HCT116 (cell line): ENCODE measurements at regions not wholly inside any gene's neighbourhood (a gene's known extent, or its start where the extent isn't known, plus 50 kb on each side); places are given as distances from the start of the nearest gene placed in this dataset.

ENCODE experiments used
- ATAC-seq: fragments of 200-7000 bp; cut with Tn5 transposase; 2 replicates; pipeline ENCODE4 v1.9.1; 2020; ENCODE audit warnings: mild to moderate bottlenecking, moderate library complexity
- BruUV-seq: library from RNA; stranded (reverse); fragments of 400-500 nt; replicated peaks from 2 replicates; lab custom pipeline; 2021; lab: Mats Ljungman, UMichigan
- CTCF ChIA-PET: fragments of 300-600 bp; sonication (Branson Sonifier 250); formaldehyde crosslinking; loops from one replicate; lab custom pipeline; 2021; ENCODE audit warnings: antibody characterized with exemption; lab: Charles Lee
- POLR2A ChIA-PET: fragments of 300-600, 350-600 bp; sonication (Branson Sonifier 250); formaldehyde crosslinking; loops from one replicate; lab custom pipeline; 2021; ENCODE audit warnings: antibody characterized with exemption; lab: Charles Lee
- RAD21 ChIA-PET, 2 experiments: fragments of 300-600 bp; sonication (Branson Sonifier 250); formaldehyde crosslinking; loops; one replicate each; lab custom pipeline; 2023; ENCODE audit warnings: low total read pairs in 2 of 2; ENCODE audit not compliant: uncharacterized antibody in 2 of 2, unreplicated experiment in 2 of 2, low non-redundant PET in 1 of 2; lab: Charles Lee
- DNase-seq: peaks from one replicate; pipeline ENCODE4 v3.0.0-alpha.2; 2010; ENCODE audit warnings: low read depth, low spot score
- H2AFZ ChIP-seq: fragments of 200-600 bp; shearing (Covaris generic), sonication (generic); 2 replicates; pipeline ENCODE4 v1.6.1; 2017; ENCODE audit warnings: low read depth, mixed run types, mixed read lengths, antibody characterized with exemption, low read length; ENCODE audit not compliant: poor library complexity, severe bottlenecking
- H3K27ac ChIP-seq: 2 replicates; pipeline ENCODE4 v1.5.1; 2012; ENCODE audit warnings: low read depth, low read length
- H3K27me3 ChIP-seq: fragments of 200-600 bp; sonication (generic); 2 replicates; pipeline ENCODE4 v1.6.1; 2016; ENCODE audit warnings: mixed run types, low read length, mixed read lengths; ENCODE audit not compliant: insufficient read depth
- H3K36me3 ChIP-seq, 2 experiments: fragments of 200-500 bp in 1 of 2; fragments of 200-600 bp in 1 of 2; sonication (Bioruptor generic) in 1 of 2; sonication (generic) in 1 of 2; 2 replicates each; pipeline versions ENCODE4 v1.5.1 to v1.6.1; 2014 to 2016; ENCODE audit warnings: low read length in 2 of 2, inconsistent platforms in 1 of 2, mixed read lengths in 1 of 2, mixed run types in 1 of 2; ENCODE audit not compliant: insufficient read depth in 2 of 2, control insufficient read depth in 1 of 2
- H3K4me1 ChIP-seq, 2 experiments: fragments of 200-600 bp in 1 of 2; sonication (generic) in 1 of 2; 2 replicates each; pipeline versions ENCODE4 v1.5.1 to v1.6.1; 2012 to 2017; ENCODE audit warnings: low read length in 2 of 2, inconsistent platforms in 1 of 2, mild to moderate bottlenecking in 1 of 2, mixed read lengths in 1 of 2, mixed run types in 1 of 2, moderate library complexity in 1 of 2; ENCODE audit not compliant: insufficient read depth in 2 of 2, control insufficient read depth in 1 of 2
- H3K4me2 ChIP-seq: fragments of 200-600 bp; sonication (generic); 2 replicates; pipeline ENCODE4 v1.6.1; 2017; ENCODE audit warnings: mixed run types, low read length, mixed read lengths
- H3K4me3 ChIP-seq, 2 experiments: fragments of 200-600 bp in 1 of 2; sonication (generic) in 1 of 2; replicated peaks in 1 of 2; 2 replicates each; pipeline ENCODE4 v1.5.1; 2011 to 2016; ENCODE audit warnings: low read length in 2 of 2, control low read depth in 1 of 2, low read depth in 1 of 2, mild to moderate bottlenecking in 1 of 2, mixed read lengths in 1 of 2, mixed run types in 1 of 2
- H3K79me2 ChIP-seq: fragments of 200-600 bp; sonication (generic); 2 replicates; pipeline ENCODE4 v1.6.1; 2017; ENCODE audit warnings: mild to moderate bottlenecking, mixed run types, low read length, moderate library complexity, mixed read lengths; ENCODE audit not compliant: insufficient read depth
- H3K9ac ChIP-seq: fragments of 200-600 bp; sonication (generic); 2 replicates; pipeline ENCODE4 v1.6.1; 2016; ENCODE audit warnings: low read length, mixed read lengths
- H3K9me2 ChIP-seq: fragments of 200-600 bp; sonication (generic), shearing (Covaris generic); 2 replicates; pipeline ENCODE4 v1.6.1; 2017; ENCODE audit warnings: mixed run types, mild to moderate bottlenecking, moderate library complexity; ENCODE audit not compliant: insufficient read depth
- H3K9me3 ChIP-seq, 2 experiments: fragments of 200-500 bp in 1 of 2; fragments of 200-600 bp in 1 of 2; sonication (Bioruptor generic) in 1 of 2; sonication (generic) in 1 of 2; 2 replicates each; pipeline ENCODE4 v1.6.1; 2014 to 2017; ENCODE audit warnings: low read length in 2 of 2, mixed read lengths in 2 of 2, inconsistent platforms in 1 of 2, low read depth in 1 of 2, mild to moderate bottlenecking in 1 of 2, mixed run types in 1 of 2, moderate library complexity in 1 of 2; ENCODE audit not compliant: control insufficient read depth in 1 of 2, insufficient read depth in 1 of 2
- H4K20me1 ChIP-seq: fragments of 200-600 bp; sonication (generic), shearing (Covaris generic); 2 replicates; pipeline ENCODE4 v1.6.1; 2017; ENCODE audit warnings: mixed run types, mild to moderate bottlenecking, moderate library complexity; ENCODE audit not compliant: insufficient read depth
- CBX3 ChIP-seq: IDR thresholded peaks from 2 replicates; pipeline ENCODE4 v1.6.1; 2012; ENCODE audit warnings: low read depth
- EGR1 ChIP-seq: IDR thresholded peaks from 2 replicates; pipeline ENCODE4 v1.6.1; 2012; ENCODE audit warnings: low read depth
- ELF1 ChIP-seq: IDR thresholded peaks from 2 replicates; pipeline ENCODE4 v1.6.1; 2012; ENCODE audit warnings: low read depth, borderline replicate concordance
- EZH2phosphoT487 ChIP-seq: fragments of 200-600 bp; IDR thresholded peaks from 2 replicates; pipeline ENCODE4 v1.6.1; 2018; ENCODE audit warnings: antibody characterized with exemption, borderline replicate concordance
- JUND ChIP-seq: IDR thresholded peaks from 2 replicates; pipeline ENCODE4 v1.6.1; 2012
- POLR2AphosphoS5 ChIP-seq: IDR thresholded peaks from 2 replicates; pipeline ENCODE4 v1.6.1; 2011; ENCODE audit warnings: mild to moderate bottlenecking, low read depth, low read length, moderate library complexity
- SIN3A ChIP-seq: IDR thresholded peaks from 2 replicates; pipeline ENCODE4 v1.6.1; 2012; ENCODE audit warnings: low read depth
- TCF7L2 ChIP-seq: IDR thresholded peaks from 2 replicates; pipeline ENCODE4 v1.7.0; 2011; ENCODE audit warnings: borderline replicate concordance, inconsistent platforms; ENCODE audit not compliant: insufficient read depth, insufficient read length; ENCODE audit errors: extremely low read depth
- YY1 ChIP-seq: IDR thresholded peaks from 2 replicates; pipeline ENCODE4 v1.6.1; 2011; ENCODE audit warnings: low read length, low read depth, moderate library complexity, mild to moderate bottlenecking; ENCODE audit not compliant: insufficient replicate concordance; ENCODE audit errors: extremely low read depth
- ZFX ChIP-seq: fragments of 450-650 bp; IDR thresholded peaks from 2 replicates; pipeline ENCODE4 v1.6.1; 2017
- intact Hi-C: fragments of 100-400 bp; cut with micrococcal nuclease; formaldehyde crosslinking; loops from 2 replicates; pipeline ENCODE4 v1.10.0; 2022
- TF ChIP-seq, protein P1 (sequence below): IDR thresholded peaks from 2 replicates; pipeline ENCODE4 v1.6.1; 2012
- TF ChIP-seq, protein P2 (sequence below): IDR thresholded peaks from 2 replicates; pipeline ENCODE4 v1.6.1; 2011; ENCODE audit warnings: mild to moderate bottlenecking, low read length, moderate library complexity; ENCODE audit not compliant: insufficient replicate concordance; ENCODE audit errors: extremely low read depth
- TF ChIP-seq, protein P3 (sequence below): IDR thresholded peaks from 2 replicates; pipeline ENCODE4 v1.6.1; 2012
- TF ChIP-seq, protein P4 (sequence below): IDR thresholded peaks from 2 replicates; pipeline ENCODE4 v1.6.1; 2012; ENCODE audit warnings: low read depth

DNA sequence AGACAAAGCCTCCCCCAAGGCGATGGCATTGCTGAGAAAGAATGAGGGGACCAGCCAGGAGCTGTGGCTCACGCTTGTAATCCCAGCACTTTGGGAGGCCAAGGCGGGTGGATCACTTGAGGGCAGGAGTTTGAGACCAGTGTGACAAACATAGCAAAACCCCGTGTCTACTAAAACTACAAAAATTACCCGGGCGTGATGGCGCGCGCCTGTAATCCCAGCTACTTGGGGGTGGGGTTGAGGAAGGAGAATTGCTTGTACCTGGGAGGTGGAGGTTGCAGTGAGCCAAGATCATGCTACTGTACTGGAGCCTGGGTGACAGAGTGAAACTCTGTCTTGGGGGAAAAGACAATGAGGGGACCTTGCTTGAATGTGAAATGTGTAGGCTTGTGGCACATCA lies 402.4 kb upstream of the C2CD4B start:
- ChIA-PET POLR2A (no interaction called here), RAD21 (no interaction called here), CTCF (no interaction called here)
- Histone ChIP-seq H3K9me3 (no peaks in the 10 kb centered on the region), H3K36me3 (no peaks in the 10 kb centered on the region), H3K9ac (no peak overlapping the region), H3K4me1 (peaks cover 0 to 3% of the 10 kb centered on the region in 2 experiments; a peak in 1 of 4 replicates), H3K9me2 (no peaks in the 10 kb centered on the region), H3K27me3 (no peaks in the 10 kb centered on the region), H3K4me3 (no peak overlapping the region), H3K4me2 (no peak overlapping the region), H4K20me1 (no peaks in the 10 kb centered on the region), H3K27ac (no peak overlapping the region), H2AFZ (no peak overlapping the region), H3K79me2 (no peaks in the 10 kb centered on the region)
- DNase-seq = no peak
- intact Hi-C loops = no loop called here
- no TSS peak for BruUV-seq
- no peak for TF ChIP-seq ZFX
- TF ChIP-seq, protein P1, sequence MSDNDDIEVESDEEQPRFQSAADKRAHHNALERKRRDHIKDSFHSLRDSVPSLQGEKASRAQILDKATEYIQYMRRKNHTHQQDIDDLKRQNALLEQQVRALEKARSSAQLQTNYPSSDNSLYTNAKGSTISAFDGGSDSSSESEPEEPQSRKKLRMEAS = no peak
- no peak for TF ChIP-seq CBX3
- TF ChIP-seq SIN3A = no peak
- TF ChIP-seq YY1 = no peak
- TF ChIP-seq, protein P2, sequence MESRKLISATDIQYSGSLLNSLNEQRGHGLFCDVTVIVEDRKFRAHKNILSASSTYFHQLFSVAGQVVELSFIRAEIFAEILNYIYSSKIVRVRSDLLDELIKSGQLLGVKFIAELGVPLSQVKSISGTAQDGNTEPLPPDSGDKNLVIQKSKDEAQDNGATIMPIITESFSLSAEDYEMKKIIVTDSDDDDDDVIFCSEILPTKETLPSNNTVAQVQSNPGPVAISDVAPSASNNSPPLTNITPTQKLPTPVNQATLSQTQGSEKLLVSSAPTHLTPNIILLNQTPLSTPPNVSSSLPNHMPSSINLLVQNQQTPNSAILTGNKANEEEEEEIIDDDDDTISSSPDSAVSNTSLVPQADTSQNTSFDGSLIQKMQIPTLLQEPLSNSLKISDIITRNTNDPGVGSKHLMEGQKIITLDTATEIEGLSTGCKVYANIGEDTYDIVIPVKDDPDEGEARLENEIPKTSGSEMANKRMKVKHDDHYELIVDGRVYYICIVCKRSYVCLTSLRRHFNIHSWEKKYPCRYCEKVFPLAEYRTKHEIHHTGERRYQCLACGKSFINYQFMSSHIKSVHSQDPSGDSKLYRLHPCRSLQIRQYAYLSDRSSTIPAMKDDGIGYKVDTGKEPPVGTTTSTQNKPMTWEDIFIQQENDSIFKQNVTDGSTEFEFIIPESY = no peak
- TF ChIP-seq EGR1 = no peak
- no peak for ATAC-seq

DNA sequence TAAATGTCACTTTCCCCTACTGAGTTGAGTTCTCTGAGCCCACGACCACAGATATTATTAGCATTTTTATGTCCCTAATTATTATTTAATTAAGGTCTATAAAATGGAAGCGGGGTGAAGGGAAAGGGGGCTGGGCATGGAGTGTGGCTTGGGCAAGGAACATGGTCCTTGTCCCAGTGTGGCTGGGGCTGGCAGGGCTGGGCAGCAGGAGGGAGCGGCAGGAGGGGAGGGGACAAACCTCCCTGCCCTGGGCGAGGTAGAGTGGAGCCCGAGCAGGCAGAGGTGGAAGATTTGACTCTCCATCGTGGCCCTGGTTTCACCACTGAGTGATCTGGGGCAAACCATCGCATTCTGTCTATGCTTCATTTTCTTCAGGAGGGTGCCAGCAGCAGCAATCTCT lies 402.9 kb upstream of the C2CD4B start:
- ChIA-PET POLR2A (no interaction called here), RAD21 (no interaction called here), CTCF (no interaction called here)
- Histone ChIP-seq H4K20me1 (no peaks in the 10 kb centered on the region), H3K4me3 (no peak overlapping the region), H3K4me1 (peaks cover 0 to 3% of the 10 kb centered on the region in 2 experiments; a peak in 1 of 4 replicates), H3K27me3 (no peaks in the 10 kb centered on the region), H3K79me2 (no peaks in the 10 kb centered on the region), H3K4me2 (no peak overlapping the region), H3K36me3 (no peaks in the 10 kb centered on the region), H3K9me2 (no peaks in the 10 kb centered on the region), H3K9ac (no peak overlapping the region), H3K9me3 (no peaks in the 10 kb centered on the region), H3K27ac (no peak overlapping the region), H2AFZ (no peak overlapping the region)
- no peak for DNase-seq
- no peak for ATAC-seq
- intact Hi-C loops = no loop called here
- no TSS peak for BruUV-seq
- TF ChIP-seq EZH2phosphoT487 (no peak), TCF7L2 (no peak), ELF1 (no peak), ZFX (no peak), JUND (no peak), YY1 (no peak), POLR2AphosphoS5 (no peak)
- TF ChIP-seq, protein P3, sequence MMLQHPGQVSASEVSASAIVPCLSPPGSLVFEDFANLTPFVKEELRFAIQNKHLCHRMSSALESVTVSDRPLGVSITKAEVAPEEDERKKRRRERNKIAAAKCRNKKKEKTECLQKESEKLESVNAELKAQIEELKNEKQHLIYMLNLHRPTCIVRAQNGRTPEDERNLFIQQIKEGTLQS = no peak
- TF ChIP-seq, protein P4, sequence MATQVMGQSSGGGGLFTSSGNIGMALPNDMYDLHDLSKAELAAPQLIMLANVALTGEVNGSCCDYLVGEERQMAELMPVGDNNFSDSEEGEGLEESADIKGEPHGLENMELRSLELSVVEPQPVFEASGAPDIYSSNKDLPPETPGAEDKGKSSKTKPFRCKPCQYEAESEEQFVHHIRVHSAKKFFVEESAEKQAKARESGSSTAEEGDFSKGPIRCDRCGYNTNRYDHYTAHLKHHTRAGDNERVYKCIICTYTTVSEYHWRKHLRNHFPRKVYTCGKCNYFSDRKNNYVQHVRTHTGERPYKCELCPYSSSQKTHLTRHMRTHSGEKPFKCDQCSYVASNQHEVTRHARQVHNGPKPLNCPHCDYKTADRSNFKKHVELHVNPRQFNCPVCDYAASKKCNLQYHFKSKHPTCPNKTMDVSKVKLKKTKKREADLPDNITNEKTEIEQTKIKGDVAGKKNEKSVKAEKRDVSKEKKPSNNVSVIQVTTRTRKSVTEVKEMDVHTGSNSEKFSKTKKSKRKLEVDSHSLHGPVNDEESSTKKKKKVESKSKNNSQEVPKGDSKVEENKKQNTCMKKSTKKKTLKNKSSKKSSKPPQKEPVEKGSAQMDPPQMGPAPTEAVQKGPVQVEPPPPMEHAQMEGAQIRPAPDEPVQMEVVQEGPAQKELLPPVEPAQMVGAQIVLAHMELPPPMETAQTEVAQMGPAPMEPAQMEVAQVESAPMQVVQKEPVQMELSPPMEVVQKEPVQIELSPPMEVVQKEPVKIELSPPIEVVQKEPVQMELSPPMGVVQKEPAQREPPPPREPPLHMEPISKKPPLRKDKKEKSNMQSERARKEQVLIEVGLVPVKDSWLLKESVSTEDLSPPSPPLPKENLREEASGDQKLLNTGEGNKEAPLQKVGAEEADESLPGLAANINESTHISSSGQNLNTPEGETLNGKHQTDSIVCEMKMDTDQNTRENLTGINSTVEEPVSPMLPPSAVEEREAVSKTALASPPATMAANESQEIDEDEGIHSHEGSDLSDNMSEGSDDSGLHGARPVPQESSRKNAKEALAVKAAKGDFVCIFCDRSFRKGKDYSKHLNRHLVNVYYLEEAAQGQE = no peak
